CD8-positive, alpha-beta memory T cell (primary cell): ENCODE measurements at regions not wholly inside any gene's neighbourhood (a gene's known extent, or its start where the extent isn't known, plus 50 kb on each side); places are given as distances from the start of the nearest gene placed in this dataset.
A peak's percentile ranks its signal among the peaks of the same experiment; 100 is the strongest.

Source experiments
- CTCF ChIA-PET: fragments of 350-600 bp; sonication (Branson Sonifier 250); formaldehyde crosslinking; loops from one replicate; lab custom pipeline; 2021; ENCODE audit warnings: antibody characterized with exemption; lab: Charles Lee
- POLR2A ChIA-PET: fragments of 350-600 bp; sonication (Branson Sonifier 250); formaldehyde crosslinking; loops from one replicate; lab custom pipeline; 2021; ENCODE audit warnings: antibody characterized with exemption; lab: Charles Lee
- DNase-seq, 5 donors: peaks; one replicate each; pipeline versions ENCODE4 v3.0.0 to v3.0.0-alpha.2; 2020 to 2022; ENCODE audit warnings: mixed read lengths in 1 of 5
- H3K27ac ChIP-seq: one replicate; pipeline ENCODE4 v1.7.0; 2013; ENCODE audit warnings: low read depth, mild to moderate bottlenecking, low read length, moderate library complexity
- H3K27me3 ChIP-seq: 2 replicates; pipeline ENCODE4 v1.7.0; 2013; ENCODE audit warnings: low read length, mild to moderate bottlenecking; ENCODE audit not compliant: insufficient read depth, poor library complexity, severe bottlenecking
- H3K36me3 ChIP-seq: 2 replicates; pipeline ENCODE4 v1.7.0; 2013; ENCODE audit warnings: mild to moderate bottlenecking, low read length, moderate library complexity; ENCODE audit not compliant: insufficient read depth
- H3K4me1 ChIP-seq: 2 replicates; pipeline ENCODE4 v1.7.0; 2013; ENCODE audit warnings: mild to moderate bottlenecking, low read length, moderate library complexity; ENCODE audit not compliant: insufficient read depth
- H3K4me3 ChIP-seq: 2 replicates; pipeline ENCODE4 v1.7.0; 2013; ENCODE audit warnings: mild to moderate bottlenecking, low read length
- H3K9me3 ChIP-seq: 2 replicates; pipeline ENCODE4 v1.7.0; 2013; ENCODE audit warnings: mild to moderate bottlenecking, low read length
- H3K27ac Mint-ChIP-seq, 8 donors: one replicate each; pipeline ENCODE4 v1.8.0; 2020 to 2021; ENCODE audit warnings: mixed read lengths in 8 of 8, mild to moderate bottlenecking in 6 of 8, inconsistent platforms in 3 of 8, moderate library complexity in 3 of 8
- H3K27me3 Mint-ChIP-seq, 2 donors: one replicate each; pipeline ENCODE4 v1.8.0; 2020 to 2021; ENCODE audit warnings: mixed read lengths in 2 of 2, mild to moderate bottlenecking in 1 of 2, moderate library complexity in 1 of 2
- H3K36me3 Mint-ChIP-seq, 3 donors: one replicate each; pipeline ENCODE4 v1.8.0; 2020 to 2021; ENCODE audit warnings: mixed read lengths in 3 of 3, inconsistent platforms in 1 of 3, mild to moderate bottlenecking in 1 of 3
- H3K4me1 Mint-ChIP-seq, 3 donors: one replicate each; pipeline ENCODE4 v1.8.0; 2020 to 2021; ENCODE audit warnings: mixed read lengths in 3 of 3, inconsistent platforms in 1 of 3, mild to moderate bottlenecking in 1 of 3
- H3K4me3 Mint-ChIP-seq, 7 donors: one replicate each; pipeline ENCODE4 v1.8.0; 2020 to 2021; ENCODE audit warnings: mixed read lengths in 7 of 7, mild to moderate bottlenecking in 6 of 7, moderate library complexity in 4 of 7, inconsistent platforms in 2 of 7
- H3K9me3 Mint-ChIP-seq, 5 donors: one replicate each; pipeline ENCODE4 v1.8.0; 2020 to 2022; ENCODE audit warnings: mixed read lengths in 5 of 5, mild to moderate bottlenecking in 3 of 5, moderate library complexity in 2 of 5, inconsistent platforms in 1 of 5

DNA sequence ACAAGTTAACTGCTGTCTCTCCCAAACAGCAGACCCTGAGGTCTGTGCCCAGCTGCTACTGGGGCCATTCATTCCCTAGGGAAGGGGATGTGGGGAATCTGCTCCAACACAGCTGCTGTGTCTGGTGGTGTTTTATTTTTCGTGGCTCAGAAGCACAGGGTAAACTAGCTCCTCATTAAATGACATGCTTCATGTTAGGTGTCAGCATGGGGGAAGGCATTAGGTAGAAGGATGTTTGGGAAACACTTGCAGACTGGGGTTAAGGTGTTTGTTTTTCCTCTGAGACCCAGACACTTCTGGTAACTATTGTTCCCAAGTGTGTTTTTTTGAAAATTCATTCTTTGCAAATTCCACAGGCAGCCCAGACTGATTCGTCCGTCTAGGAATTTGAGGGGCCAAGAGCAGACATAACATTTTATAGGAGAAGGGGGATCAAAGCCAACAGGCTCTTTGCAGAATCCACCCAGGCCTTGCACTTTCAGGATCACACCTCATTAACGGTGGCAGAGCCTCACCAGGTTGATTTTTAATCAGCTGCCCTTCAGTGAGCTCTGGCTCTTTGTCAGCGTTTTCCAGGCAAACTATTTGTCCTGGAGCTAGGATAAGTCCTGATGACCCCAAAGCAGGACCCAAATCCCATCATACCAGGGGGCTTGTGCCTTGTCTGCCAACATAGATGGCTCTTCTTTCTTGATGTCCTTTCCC, 65.4 kb upstream of the ITGA11 start:
- POLR2A ChIA-PET = no interaction called here
- H3K36me3 Mint-ChIP-seq = no peaks in the 10 kb centered on the region
- no peak overlapping the region for H3K27ac ChIP-seq
- no peaks in the 10 kb centered on the region for H3K9me3 ChIP-seq
- no peak overlapping the region for H3K4me3 Mint-ChIP-seq
- H3K4me3 ChIP-seq = no peak overlapping the region
- no peaks in the 10 kb centered on the region for H3K27me3 ChIP-seq
- H3K4me1 Mint-ChIP-seq = no peaks in the 10 kb centered on the region
- H3K4me1 ChIP-seq = no peaks in the 10 kb centered on the region
- peaks cover 3 to 26% of the 10 kb centered on the region in 2 donors for H3K27me3 Mint-ChIP-seq
- peak overlapping the region in 1 of 8 donors; percentile 42 for H3K27ac Mint-ChIP-seq
- H3K36me3 ChIP-seq = no peaks in the 10 kb centered on the region
- CTCF ChIA-PET = interaction anchor here (1.1 kb wide), 1 partner anchor 62 kb away, joined by 3 read pairs; no protein-coding TSS in a partner anchor
- no peaks in the 10 kb centered on the region for H3K9me3 Mint-ChIP-seq
- DNase-seq = no peak

DNA sequence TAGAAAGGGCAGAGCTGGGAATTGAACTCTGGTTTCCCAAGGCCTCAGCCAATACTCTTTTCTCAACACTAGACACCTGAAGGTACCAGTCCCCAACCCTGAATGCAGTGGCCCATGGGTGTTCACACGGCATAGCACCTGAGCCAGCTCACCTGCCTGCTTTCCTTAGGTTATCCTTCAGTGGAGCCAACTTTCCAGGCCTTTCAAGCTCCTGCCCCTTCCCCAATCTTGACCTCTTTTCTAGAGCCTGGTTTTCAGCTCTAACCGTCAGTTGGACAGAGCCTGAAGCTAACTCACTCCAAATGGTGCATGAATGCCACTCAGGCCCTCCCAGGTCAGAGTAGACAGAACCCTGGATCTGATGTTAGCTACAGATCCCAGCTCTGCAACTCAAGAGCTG, 66.1 kb upstream of the ITGA11 start:
- H3K36me3 Mint-ChIP-seq = no peaks in the 10 kb centered on the region
- peaks cover 1 to 26% of the 10 kb centered on the region in 2 donors for H3K27me3 Mint-ChIP-seq
- H3K36me3 ChIP-seq = no peaks in the 10 kb centered on the region
- ChIA-PET POLR2A (no interaction called here), CTCF (interaction anchor here (1.1 kb wide), 1 partner anchor 62 kb away, joined by 3 read pairs; no protein-coding TSS in a partner anchor)
- no peak overlapping the region for H3K4me3 Mint-ChIP-seq
- no peaks in the 10 kb centered on the region for H3K9me3 ChIP-seq
- DNase-seq = no peak
- H3K27me3 ChIP-seq = no peaks in the 10 kb centered on the region
- no peaks in the 10 kb centered on the region for H3K4me1 Mint-ChIP-seq
- H3K9me3 Mint-ChIP-seq = no peaks in the 10 kb centered on the region
- H3K4me3 ChIP-seq = no peak overlapping the region
- H3K27ac Mint-ChIP-seq = peak overlapping the region in 1 of 8 donors; percentile 42
- H3K27ac ChIP-seq = no peak overlapping the region
- H3K4me1 ChIP-seq = no peaks in the 10 kb centered on the region

DNA sequence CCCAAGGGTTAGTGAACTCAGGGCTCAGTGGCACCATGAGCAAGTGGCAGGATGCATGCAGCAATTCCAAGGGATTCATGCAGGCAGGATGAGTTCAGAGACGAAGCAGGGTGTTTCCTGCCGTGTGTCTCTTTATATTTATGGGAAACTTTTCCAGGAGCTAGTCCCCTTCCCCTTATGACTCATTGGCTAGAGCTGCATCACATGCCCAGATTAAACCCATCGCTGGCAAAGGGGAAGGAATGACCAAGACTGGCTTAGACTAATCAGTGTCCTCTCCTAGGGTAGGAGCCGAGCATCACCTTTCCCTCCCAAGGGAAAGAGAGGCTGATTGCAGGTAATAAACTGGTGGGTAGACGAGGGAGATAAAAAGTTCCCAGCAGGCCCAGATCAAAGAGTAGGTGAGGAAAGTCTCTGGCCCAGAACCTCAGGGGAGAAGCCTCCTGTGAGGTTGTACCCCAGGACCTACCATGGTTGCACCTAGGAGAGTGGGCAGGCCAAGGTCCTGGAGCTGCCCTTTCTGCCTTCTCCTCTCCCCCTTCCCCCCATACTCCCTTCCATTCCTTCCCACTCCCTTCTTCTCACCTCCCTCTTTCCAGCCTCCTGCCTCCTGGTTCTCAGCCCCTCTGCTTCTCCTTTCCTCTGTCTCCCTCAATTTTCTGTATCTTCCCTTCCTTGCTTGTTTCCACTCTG, 67.8 kb upstream of the ITGA11 start:
- no peaks in the 10 kb centered on the region for H3K36me3 Mint-ChIP-seq
- ChIA-PET POLR2A (no interaction called here), CTCF (no interaction called here)
- no peaks in the 10 kb centered on the region for H3K9me3 ChIP-seq
- H3K27me3 Mint-ChIP-seq = peaks cover 5 to 14% of the 10 kb centered on the region in 2 donors
- DNase-seq = no peak
- H3K4me1 Mint-ChIP-seq = peaks cover 0 to 3% (median 0%) of the 10 kb centered on the region in 3 donors
- no peak overlapping the region for H3K27ac ChIP-seq
- H3K4me1 ChIP-seq = no peaks in the 10 kb centered on the region
- no peak overlapping the region for H3K4me3 Mint-ChIP-seq
- H3K4me3 ChIP-seq = no peak overlapping the region
- no peaks in the 10 kb centered on the region for H3K36me3 ChIP-seq
- H3K27me3 ChIP-seq = no peaks in the 10 kb centered on the region
- no peak overlapping the region for H3K27ac Mint-ChIP-seq
- H3K9me3 Mint-ChIP-seq = no peaks in the 10 kb centered on the region

DNA sequence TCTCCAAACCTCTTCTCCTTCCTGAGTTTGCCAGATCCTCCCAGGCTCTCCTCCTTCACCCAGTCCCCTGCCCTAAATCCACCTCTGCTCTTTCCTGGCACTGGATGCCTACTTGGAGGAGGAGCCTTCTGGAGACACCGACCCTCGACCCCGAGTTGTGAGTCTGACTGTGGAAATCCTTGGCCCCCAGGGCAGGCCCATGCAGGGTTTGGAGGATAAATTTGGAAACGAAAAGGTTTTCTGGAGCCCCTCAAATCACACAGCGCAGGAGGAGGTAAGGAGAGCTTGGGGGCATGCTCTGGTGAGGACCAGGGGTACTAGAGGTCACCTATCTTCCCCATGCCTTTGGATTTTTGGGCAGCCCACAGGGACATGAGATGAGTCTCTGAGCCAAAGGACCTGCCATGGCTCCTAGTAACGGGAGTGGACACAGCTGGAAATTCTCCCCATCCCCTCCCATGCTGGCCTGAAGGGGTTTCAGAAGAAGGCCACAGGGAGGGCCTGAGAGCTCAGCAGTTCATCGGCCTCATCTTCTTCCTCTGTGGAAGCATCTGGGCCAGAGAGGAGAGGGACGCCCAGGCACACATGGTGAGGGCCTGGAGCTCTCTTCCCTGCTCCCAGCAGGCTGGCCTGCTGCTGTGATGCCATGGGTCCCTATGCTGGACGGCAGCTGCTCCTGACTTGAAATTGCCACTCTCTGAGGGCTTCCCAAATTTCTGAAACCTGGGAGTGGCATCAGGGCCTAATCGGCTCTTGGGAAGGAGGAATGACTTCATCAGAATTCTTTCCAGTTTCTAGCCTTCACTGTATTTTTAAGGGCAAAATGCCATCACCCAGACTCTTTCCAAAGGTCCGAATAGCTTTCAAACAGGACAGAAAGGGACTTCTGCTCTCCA, 68.6 kb upstream of the ITGA11 start:
- Mint-ChIP-seq H3K9me3 (no peaks in the 10 kb centered on the region), H3K4me3 (no peak overlapping the region), H3K36me3 (no peaks in the 10 kb centered on the region), H3K4me1 (peaks cover 0 to 3% (median 0%) of the 10 kb centered on the region in 3 donors), H3K27ac (no peak overlapping the region), H3K27me3 (peaks cover 9 to 16% of the 10 kb centered on the region in 2 donors)
- CTCF ChIA-PET = no interaction called here
- POLR2A ChIA-PET = no interaction called here
- H3K4me3 ChIP-seq = no peak overlapping the region
- no peaks in the 10 kb centered on the region for H3K27me3 ChIP-seq
- H3K4me1 ChIP-seq = no peaks in the 10 kb centered on the region
- no peak overlapping the region for H3K27ac ChIP-seq
- no peak for DNase-seq
- no peaks in the 10 kb centered on the region for H3K9me3 ChIP-seq
- no peaks in the 10 kb centered on the region for H3K36me3 ChIP-seq

DNA sequence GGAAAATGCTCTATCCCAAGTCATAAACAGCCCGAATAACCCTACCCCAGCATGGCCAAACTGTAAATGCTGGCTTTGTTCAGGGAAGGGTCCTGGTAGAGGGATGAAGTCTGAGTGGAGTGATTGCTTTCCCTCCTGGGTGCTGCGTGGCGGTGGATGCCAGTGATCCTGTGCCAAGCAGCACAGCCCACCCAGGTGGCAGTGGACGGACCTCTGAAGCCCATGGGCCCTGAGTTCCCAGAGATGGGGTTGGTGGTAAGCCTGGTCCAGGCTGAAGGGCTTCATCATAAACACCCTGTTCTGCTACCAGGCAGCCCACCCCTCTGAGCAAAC, 69.3 kb upstream of the ITGA11 start:
- Histone ChIP-seq H3K27me3 (no peaks in the 10 kb centered on the region), H3K4me1 (no peaks in the 10 kb centered on the region), H3K4me3 (no peak overlapping the region), H3K9me3 (no peaks in the 10 kb centered on the region), H3K27ac (no peak overlapping the region), H3K36me3 (no peaks in the 10 kb centered on the region)
- no peaks in the 10 kb centered on the region for H3K9me3 Mint-ChIP-seq
- peaks cover 0 to 3% (median 0%) of the 10 kb centered on the region in 3 donors for H3K4me1 Mint-ChIP-seq
- no peak for DNase-seq
- peaks cover 9 to 21% of the 10 kb centered on the region in 2 donors for H3K27me3 Mint-ChIP-seq
- H3K36me3 Mint-ChIP-seq = no peaks in the 10 kb centered on the region
- H3K27ac Mint-ChIP-seq = no peak overlapping the region
- POLR2A ChIA-PET = no interaction called here
- H3K4me3 Mint-ChIP-seq = no peak overlapping the region
- CTCF ChIA-PET = no interaction called here

DNA sequence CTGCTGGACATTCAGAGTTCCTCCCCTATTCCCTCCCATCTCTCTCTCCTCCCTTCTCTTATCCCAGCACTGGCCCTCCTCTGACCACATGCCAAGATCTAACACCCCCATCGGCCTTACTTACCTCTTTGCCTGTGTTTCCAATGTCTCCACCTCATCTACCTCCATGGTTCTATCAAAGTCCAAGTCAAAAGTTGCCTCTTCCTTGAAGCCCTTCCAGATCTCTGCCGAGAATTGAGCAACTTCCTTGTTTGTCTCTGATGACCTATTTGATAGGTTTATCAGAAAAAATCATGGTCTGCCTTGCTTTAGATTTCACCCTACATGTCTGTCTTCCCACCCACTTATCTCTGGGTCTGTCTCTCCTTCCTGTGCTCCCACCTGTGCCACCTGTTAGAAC, 69.7 kb upstream of the ITGA11 start:
- H3K9me3 ChIP-seq = no peaks in the 10 kb centered on the region
- Mint-ChIP-seq H3K4me3 (no peak overlapping the region), H3K27me3 (peaks cover 9 to 22% of the 10 kb centered on the region in 2 donors), H3K36me3 (no peaks in the 10 kb centered on the region), H3K4me1 (peaks cover 0 to 3% (median 0%) of the 10 kb centered on the region in 3 donors), H3K27ac (no peak overlapping the region), H3K9me3 (no peaks in the 10 kb centered on the region)
- no peak overlapping the region for H3K4me3 ChIP-seq
- CTCF ChIA-PET = no interaction called here
- DNase-seq = no peak
- H3K27me3 ChIP-seq = no peaks in the 10 kb centered on the region
- H3K36me3 ChIP-seq = no peaks in the 10 kb centered on the region
- H3K27ac ChIP-seq = no peak overlapping the region
- no peaks in the 10 kb centered on the region for H3K4me1 ChIP-seq
- POLR2A ChIA-PET = no interaction called here

DNA sequence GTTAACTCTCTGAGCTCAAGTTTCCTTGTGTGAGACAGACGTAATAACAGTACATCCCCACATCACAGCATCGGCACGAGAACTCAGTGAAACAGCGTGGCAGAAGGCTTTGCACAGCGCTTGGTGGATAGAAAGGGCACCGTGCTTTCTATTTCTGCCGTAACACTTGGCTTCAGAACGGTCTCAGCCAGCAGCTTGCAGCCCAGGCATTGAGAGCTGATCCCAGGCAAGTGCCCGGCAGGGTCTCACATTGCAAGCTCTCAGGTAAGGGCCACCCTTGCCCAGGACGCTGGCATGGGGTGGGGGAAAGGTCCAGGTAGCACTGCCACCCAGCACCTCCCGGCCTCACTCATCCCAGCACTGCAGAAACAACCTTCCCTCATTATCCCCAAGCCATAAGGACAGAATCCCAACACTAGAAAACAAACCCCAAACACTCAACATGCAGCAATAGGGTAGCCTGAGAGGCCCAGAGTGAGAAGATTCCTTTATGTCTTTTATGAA, 70.5 kb upstream of the ITGA11 start:
- Histone ChIP-seq H3K27ac (no peak overlapping the region), H3K27me3 (no peaks in the 10 kb centered on the region), H3K36me3 (no peaks in the 10 kb centered on the region), H3K9me3 (no peaks in the 10 kb centered on the region), H3K4me1 (no peaks in the 10 kb centered on the region), H3K4me3 (no peak overlapping the region)
- Mint-ChIP-seq H3K4me3 (no peak overlapping the region), H3K4me1 (peaks cover 0 to 3% (median 0%) of the 10 kb centered on the region in 3 donors), H3K9me3 (no peaks in the 10 kb centered on the region), H3K36me3 (no peaks in the 10 kb centered on the region), H3K27ac (no peak overlapping the region), H3K27me3 (peaks cover 10 to 30% of the 10 kb centered on the region in 2 donors)
- POLR2A ChIA-PET = no interaction called here
- CTCF ChIA-PET = no interaction called here
- DNase-seq = no peak
